Stimulated activated naive CD4-positive, alpha-beta T cell (primary cell): ENCODE measurements at regions not wholly inside any gene's neighbourhood (a gene's known extent, or its start where the extent isn't known, plus 50 kb on each side); places are given as distances from the start of the nearest gene placed in this dataset.
"Not testable (repeated sequence)": the region's sequence is repeated elsewhere in the genome, so short reads cannot be mapped to it uniquely, and the experiment has no call there.

Experiments used
- DNase-seq, 6 experiments: peaks; one replicate each; lab custom pipeline; 2025; lab: John Stamatoyannopoulos, UW

DNA sequence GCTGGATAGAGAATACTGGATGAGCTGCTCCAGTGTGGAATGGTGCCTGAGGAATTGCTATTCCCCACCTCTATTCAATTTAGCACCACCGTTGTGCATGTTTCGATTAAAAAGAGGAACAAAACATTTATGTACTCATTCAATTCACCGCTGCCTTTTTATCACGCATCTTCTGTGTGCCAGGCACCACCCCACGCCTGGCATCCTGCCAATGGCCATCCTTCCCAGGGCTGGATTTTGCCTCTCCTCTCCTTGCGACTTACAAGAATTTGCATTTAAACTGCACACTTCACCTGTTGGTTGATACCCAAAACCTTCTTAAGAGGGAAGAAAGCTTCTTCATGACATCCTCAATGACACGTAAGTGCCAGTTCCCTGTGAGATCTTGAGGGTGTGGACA is 110.2 kb upstream of the DPP6 start:
- no peak for DNase-seq

DNA sequence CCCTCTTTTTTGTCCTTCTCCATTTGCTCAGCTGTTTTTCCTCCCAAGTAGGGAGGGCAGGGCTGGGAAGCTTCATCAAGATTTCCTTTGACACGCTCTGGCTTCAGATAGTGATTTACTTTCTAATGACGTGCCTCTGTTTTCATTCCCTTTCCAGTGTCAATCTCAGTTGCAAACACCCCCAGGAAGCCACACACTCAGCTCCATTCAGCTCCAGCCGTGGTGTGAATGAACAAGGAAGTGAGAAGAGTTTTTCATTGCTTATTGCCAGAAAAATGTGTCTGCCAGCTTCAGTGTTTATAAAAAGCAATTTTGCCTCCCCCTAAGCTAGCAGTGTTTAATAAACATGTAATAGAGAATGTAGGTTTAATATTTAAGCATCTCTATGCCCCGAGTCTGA is 108.7 kb upstream of the DPP6 start:
- no peak for DNase-seq

DNA sequence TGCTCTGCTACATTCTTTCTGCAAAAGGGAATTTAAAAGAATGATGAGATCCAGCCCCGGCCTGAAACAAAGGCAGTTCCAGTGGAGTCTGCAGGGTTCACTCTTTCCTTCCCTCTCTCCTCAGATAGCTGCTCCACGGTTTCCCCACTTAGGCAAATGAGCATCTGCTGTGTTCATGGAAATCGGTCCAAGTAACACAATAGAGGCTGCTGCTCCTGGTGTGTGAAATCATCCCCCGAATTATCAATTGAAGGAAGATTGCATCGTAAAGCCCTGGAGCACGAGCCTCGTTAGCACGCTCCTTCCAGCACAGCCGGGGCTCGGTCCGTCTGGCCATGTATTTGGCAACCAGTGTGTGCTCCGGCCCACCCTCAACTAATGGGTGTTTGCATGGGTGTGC is 108.3 kb upstream of the DPP6 start:
- DNase-seq, result no peak

DNA sequence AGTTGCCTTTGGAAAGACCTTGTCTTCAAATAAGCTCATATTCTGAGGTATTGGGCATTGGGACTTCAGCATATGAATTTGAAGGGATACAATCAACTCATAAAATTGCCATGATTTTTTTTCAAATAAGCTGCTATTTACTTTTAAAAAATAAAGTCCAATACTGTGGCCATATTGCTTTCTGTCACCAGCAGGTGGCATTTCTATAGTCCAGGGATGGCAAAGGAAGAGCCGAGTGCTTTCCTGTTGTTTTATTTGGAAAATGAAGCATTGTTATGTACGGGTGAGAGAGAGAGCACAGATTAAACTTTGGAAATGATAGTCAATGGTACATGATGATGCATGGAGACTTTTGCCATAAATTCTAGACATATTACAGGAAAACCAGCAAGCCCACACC is 104.1 kb upstream of the DPP6 start:
- DNase-seq, result no peak

DNA sequence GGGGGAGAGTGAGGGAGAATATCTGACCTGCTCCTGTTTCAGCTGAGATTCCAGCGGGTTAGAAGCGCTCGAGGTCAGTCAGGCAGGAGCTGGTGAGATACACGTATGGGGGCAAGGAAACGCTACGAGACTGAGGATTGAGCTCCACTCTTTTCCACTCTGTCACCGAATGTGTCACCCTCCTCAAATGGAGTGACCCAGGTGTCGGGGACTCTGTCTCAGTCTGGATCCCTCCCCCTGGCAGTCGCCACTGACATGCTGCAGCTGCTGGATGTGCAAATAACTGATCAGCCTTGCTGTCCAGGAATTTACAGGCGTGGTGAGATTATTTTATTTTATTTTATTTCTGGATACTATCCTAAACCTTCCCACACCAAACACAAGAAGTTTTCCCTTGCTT is 100.9 kb upstream of the DPP6 start:
- no peak for DNase-seq

DNA sequence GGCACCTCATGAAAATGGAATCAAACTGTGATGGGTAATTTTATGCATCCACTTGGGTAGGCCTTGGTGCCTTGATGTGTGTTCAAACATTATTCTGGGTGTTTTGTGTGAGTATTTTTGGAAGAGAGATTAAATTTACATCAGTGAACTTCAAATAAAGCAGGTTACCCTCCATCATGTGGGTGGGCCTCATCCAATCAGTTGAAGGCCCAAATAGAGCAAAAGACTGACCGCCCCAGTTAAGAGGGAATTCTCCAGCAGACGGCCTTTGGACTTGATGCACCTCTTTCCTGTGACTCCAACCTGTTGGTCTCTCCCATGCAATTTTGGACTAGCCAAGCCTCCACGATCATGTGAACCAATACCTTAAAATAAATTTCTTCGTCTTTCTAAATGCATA is 97.7 kb upstream of the DPP6 start:
- no peak for DNase-seq

DNA sequence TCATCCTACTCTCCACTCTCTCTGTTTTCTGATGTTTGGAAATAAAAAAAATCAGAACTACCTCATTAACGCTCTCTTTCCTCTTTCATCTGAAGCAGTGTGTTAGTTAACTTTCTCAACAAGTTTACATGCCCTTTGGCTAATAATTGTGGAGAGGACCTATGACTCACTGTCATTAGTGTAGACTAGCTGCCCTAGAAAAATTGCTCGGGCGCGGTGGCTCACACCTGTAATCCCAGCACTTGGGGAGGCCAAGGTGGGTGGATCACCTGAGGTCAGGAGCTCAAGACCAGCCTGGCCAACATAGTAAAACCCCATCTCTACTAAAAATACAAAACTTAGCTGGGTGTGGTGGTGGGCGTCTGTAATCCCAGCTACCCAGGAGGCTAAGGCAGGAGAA is 94.5 kb upstream of the DPP6 start:
- not testable (repeated sequence) for DNase-seq

DNA sequence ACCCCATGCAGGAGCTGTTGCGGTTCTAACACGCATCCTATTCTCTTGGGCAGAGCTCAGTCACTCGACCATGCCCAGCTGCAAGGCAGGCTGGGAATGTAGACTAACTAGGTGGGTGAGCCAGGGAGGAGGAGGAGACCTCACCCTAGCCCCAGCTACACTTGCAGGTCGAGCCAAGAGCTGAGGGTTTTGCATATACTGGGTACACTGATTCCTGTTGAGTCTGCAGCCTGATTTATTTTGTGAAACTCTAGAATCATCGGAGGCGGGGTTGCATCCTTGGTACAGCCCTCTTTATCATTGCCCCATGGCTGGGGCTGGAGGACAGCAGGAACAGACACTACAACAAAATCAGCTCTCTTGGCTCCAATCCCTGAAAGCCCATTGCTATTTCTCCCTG is 93.8 kb upstream of the DPP6 start:
- DNase-seq, result not testable (repeated sequence)

DNA sequence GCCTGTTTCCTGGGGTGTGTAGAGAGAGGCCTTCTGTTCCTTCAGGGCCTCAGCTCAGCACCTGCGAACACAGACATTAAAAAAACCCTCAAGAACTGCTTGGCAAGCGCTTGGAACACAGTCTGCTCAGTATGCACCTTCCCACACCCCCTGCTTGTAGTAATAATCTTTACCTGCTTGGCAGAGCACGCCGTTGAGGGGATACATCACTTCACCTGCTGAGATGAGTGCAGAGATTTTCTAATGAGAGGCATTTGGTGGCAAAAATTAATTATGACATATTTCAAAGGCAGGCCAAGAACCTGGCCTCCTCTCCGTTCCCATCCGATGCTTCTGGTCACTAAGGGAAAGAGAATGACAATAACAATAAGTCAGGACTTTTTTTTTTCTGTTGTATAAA is 93.4 kb upstream of the DPP6 start:
- DNase-seq, result not testable (repeated sequence)

DNA sequence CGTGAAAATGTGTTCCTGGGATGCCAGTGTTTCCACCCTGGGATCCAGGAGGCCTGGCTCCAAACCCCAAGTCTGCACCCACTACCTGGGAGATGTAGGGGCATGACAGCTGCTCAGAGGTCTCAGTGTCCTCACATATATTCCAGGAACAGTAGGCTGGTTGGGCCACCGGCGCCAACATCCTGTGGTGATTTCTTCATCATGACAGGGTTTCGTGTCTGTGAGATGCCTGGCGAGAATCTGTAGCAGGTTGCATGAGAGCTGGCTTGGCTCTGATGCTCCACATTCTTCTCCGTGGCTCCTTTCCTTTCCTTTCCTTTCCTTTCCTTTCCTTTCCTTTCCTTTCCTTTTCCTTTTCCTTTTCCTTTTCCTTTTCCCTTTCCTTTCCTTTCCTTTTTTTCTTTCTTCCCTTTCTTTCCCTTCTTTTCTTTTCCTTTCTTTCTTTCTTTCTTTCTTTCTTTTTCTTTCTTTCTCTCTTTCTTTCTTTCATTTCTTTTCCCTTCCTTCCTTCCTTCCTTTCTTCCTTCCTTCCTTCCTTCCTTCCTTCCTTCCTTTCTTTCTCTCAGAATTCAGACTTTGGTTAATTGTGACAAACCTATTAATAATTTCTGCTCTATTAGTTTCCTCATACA is 87.6 kb upstream of the DPP6 start:
- DNase-seq, result not testable (repeated sequence)

DNA sequence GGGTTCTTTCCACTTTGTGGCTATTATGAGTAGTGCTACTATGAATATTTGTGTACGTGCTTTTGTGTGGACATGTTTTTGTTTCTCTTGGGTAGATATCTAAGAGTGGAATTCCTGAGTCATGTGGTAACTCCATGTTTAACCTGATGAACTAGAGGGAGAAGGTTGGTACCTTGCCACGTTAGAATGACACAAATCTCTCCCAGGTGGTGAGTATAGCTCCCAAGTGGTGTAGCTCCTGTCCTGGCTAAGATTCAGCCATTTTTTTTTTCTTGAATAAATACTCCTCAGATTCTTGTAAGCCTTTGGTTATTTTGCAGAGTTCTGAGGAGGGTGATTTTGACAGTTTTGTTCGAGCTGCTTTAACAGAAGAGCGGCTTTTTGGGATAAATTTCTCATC is 83.2 kb upstream of the DPP6 start:
- not testable (repeated sequence) for DNase-seq

DNA sequence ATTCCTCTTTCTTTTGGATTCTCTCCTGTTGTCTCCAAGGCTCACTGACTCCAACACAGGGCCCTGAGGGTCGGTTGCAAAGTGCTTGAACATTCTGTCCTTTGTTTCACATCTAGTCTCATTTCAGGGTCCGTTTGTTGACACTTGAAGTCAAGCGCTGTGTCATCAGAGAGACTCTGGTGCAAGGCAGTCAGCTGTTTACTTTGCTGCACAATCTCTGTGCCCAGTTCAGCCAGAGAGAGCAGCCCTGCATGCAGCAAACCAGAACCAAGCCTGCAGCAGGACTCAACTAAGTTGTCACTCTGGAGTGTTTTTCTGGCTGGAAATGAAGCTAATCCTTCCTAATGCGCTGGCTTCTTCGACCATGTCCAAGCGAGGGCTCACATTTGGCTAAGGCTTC is 77.6 kb upstream of the DPP6 start:
- not testable (repeated sequence) for DNase-seq

DNA sequence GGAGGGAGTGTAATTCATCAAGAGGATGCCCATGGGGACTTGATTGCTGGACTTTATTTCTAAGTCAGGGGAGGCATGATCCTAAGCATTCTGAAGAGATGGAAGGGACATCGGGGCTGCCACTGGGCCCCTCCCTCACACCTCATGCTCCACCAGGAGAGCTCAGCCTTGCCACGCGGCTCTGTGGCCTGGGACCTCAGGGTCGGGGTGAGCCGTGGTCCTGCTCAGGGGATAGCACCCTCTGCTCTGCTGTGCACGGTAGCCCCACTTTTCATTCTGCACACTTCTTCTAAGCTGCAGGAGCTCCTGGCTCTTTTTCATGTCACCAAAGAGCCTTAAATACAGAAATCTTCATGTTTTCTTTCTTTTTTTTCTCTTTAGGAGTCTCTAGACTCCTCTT is 75.5 kb upstream of the DPP6 start:
- DNase-seq, result not testable (repeated sequence)

DNA sequence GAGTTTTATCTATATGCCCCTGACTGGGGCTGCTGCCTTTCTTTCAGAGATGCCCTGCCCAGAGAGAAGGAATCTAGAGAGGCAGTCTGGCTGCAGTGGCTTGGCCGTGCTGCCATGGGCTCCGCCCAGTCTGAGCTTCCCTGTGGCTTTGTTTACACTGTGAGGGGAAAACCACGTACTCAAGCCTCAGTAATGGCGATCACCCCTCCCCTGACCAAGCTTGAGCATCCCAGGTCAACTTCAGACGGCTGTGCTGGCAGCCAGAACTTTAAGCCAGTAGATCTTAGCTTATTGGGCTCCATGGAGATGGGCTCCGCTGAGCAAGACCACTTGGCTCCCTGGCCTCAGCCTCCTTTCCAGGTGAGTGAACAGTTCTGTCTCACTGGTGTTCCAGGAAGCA is 69.0 kb upstream of the DPP6 start:
- not testable (repeated sequence) for DNase-seq

DNA sequence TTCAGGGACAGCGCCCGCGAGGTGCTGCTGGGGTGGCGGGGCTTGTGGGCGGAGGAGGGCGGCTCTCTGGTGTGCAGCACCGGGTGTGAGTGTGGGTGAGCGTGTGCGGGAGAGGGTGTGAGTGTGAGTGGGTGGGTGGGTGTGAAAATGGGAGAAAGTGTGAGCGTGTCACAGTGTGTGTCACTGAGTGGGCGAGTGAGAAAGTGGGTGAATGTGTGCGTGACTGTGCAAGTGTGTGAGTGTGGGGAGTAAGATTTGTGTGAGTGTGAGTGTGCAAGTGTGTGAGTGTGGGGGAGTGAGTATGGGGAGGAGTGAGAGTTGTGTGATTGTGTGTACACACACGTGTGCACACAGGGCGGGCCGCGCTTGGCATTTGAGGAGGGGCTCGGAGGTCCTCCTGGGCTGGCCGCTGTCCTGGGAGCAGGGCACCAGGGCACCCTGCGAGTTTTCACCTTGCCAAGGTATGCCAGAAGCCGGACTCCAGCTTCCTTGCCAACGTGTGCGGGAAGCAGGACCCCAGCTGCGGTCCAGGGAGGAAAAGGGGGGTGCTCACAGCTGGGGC is 63.1 kb upstream of the DPP6 start:
- not testable (repeated sequence) for DNase-seq

DNA sequence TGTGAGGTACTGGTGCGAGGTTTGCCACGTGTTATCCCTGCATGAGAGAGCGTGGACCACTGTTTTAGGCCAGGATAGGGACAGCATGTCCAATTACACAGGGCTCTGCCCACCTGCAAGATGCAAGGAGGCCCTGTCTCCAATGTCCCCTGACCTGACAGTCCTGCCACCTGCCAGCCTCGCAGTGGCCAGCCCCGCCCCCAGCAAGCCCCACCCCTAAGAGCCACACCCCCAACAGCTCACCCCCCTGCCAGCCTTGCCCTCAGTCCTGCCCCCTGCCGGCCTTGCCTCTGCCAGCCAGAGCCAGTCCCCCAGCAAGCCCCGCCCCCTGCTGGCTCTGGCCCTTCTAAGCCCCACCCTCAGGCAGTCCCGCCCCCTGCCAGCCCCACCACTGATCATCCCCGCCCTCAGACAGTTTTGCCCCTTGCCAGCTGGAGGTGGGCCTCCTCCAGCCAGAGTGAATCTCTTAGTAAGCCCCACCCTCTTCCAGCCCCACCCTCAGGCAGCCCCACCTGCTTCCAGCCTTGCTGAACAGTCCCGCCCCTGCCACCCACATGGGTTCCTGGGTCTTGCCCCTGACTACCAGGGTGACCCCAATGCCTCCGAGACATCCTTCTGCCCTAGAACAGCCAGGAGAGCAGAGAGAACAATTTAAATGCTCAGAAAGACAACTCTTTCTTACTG is 62.3 kb upstream of the DPP6 start:
- DNase-seq, result not testable (repeated sequence)

DNA sequence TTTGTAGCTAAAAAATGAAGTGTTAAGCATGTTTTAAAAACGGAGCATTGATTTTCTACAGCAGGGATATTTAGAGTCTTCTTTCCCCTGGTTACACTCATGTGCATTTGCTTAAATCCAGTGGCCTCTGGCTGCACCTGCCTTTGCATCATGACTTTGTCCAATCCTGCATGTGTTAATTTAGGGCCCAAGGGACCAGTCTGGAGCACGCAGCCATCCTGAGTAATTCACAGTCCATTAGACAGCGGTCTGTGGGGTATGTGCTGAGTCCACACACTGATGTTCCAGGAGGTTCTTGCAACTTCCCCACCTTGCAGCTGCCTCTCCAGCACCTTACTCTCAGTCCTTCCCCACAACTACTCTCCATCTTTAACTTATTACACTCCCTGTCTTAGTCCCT is 60.7 kb upstream of the DPP6 start:
- DNase-seq, result not testable (repeated sequence)

DNA sequence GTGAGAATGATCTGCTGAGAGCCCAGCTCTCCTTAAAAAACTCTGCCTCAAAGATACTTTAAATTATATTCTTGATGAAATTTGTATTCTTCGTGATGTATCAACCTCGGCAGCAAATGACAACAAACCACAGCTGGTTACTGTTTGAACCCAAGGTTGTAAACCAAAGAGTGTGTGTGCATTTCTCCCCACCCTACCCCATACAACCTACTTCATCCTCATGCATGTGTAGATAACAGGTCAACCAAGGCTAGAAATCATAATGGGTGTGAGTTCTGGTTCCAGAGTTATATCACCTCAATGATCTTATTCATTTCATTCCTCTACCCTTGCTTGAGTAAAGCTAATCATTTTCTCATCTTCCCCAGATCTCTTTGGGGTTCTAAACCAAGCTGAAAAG is 58.8 kb upstream of the DPP6 start:
- DNase-seq, result not testable (repeated sequence)

DNA sequence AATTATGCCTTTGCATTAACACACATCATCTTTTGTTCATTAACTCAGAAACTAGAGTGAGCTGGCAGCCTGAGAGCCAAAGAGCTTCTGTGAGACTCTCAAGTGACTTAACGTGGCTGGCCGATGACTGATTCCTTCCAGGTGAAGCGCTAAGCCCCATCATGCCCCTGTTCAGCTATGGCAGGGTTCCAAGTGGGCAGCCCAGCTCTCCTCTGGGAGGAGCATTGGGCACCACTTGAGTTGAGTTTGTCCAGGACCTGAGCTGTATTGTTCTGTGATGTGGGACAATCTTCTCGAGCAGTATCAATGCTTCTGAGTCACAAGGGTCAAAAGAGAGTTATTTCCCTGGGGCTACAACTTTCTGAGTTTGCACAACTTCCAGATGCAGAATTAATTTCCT is 53.3 kb upstream of the DPP6 start:
- DNase-seq, result not testable (repeated sequence)
